HG03342 (cell line): ENCODE measurements at regions not wholly inside any gene's neighbourhood (a gene's known extent, or its start where the extent isn't known, plus 50 kb on each side); places are given as distances from the start of the nearest gene placed in this dataset.
"Not testable (repeated sequence)": the region's sequence is repeated elsewhere in the genome, so short reads cannot be mapped to it uniquely, and the experiment has no call there.

Source experiments
- ATAC-seq: cut with Tn5 transposase; IDR thresholded peaks from one replicate; pipeline ENCODE4 v1.9.1; 2021; ENCODE audit warnings: mild to moderate bottlenecking, moderate library complexity; ENCODE audit not compliant: unreplicated experiment

DNA sequence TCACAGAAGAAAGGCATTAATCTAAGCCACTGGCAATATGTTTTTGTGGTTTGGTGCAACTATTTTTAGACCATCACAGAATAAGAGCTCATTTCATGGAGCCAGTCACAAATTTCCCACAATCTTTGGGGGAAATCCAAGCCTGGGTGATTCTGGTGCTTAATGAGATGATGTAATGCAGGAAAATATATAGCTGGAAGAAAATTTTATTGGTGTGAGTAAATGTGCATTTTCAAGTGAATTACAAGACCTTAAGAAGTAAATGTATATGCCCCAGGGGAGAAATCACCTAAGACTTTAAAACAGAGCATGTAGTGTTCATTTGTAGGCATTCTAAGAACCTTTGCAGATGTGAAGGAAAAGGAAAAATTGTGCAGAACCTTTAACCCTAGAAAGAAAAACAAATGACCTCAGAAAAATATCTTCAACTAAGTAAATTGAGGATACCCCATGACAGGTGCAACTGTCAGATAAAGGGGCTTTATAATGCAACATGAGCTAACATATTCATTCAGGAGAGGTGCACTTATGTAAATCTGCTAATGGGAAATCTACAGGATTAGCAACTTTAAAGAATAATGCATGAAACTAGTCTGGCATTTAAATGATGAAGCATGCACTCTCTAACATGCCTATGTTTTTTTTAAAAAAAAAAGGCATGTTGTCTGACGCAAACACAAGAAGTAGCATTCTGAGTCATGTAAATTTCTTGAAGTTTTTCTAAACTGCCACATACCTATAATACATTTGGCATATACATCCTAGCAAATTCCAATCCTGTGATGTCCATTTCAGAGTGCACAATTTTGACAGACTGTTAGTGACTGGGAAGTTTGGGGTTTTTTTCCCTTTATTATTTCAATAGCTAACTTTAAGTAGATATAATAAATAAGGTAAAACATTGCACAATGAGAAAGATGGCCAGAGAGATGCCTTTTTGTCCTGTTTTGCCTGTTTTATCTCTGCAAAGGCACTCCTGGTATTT lies 105.1 kb downstream of the MEX3B start:
- no peak for ATAC-seq

DNA sequence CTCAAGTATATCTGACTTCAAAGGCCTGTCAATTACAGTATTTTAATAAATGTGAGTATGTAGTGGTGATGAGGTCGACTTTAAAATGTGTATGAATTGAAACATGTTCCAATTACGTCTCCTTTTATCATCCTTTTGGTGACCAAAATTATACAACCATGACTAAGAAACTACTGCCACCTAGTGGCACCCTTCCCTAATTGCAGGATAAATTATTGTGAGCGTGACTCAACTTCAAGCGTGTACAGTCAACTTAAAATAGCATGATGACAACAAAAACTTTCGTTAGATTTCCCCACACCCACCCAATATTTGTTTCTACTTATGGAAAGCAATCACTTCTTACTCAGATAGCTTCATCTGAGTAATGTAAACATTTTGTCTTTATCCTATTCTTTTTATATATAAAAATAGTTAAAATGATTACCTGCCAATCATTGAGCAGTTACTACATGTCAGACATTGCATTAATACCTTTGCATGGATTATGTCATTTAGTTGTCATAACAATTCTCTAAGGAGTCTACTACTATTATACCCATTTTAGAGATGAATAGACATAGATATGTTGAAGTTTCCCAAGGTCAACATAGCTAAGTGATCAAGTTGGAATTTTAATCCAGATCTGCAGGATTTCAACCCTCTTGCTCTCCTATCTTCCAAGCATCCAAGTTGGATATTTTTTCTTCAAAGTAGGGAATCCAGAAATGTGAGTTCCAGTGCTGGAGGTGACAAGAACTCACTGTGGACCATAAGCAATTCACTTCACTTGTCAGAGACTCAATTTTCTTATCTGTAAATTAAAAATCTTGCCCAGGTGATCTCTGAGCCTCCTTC lies 106.0 kb downstream of the MEX3B start:
- no peak for ATAC-seq

DNA sequence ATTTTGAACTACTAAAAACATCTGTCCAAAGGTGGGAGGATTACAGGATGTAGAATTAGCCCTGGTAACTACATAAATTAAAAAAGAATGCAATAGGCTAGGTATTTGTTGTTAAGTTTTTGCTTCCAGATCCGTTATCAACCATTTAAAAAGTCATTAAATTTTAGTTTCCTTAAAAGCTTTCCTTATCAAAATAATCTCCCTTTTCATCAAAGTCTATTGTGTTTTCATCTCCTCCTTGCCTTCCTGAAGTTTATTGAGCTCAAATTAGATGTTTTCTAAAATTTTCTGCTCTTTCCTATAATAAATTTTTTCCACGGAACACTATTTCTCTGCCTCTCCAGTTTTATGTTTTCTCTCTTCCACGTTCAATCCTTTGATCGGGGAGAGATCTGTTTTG lies 108.6 kb downstream of the MEX3B start:
- ATAC-seq, result no peak

DNA sequence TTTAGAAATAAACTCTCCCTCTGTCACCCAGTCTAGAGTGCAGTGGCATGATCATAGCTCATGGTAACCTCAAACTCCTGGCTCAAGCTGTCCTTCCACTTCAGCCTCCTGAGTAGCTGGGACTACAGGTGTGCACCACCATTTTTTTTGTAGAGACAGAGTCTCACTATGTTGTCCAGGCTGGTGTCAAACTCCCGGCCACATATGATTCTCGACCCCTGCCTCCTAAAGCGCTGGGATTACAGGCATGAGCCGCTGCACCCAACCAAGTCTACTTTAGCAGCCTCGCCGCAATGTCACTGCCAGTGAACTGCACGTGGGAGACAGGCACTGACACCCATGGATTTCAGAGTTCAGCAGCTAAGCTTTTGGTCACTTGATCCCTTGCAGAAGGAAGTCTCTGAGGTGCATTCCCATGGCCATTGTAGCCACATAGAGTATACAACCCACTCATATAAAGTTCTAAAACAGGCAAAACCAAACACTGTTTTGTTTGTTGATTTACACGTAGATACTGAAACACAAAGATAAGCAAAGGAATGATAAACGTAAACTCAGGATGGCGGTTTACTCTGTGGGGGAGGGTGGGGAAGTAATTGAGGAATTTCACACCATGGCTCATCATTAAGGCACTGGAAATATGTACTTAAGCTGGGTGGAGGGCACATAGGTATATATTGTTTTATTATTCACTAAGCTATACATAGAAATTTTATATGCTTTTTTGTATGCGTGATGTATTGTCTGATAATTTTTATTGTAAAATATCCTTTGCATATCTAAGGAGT lies 115.0 kb downstream of the MEX3B start:
- ATAC-seq, result no peak

DNA sequence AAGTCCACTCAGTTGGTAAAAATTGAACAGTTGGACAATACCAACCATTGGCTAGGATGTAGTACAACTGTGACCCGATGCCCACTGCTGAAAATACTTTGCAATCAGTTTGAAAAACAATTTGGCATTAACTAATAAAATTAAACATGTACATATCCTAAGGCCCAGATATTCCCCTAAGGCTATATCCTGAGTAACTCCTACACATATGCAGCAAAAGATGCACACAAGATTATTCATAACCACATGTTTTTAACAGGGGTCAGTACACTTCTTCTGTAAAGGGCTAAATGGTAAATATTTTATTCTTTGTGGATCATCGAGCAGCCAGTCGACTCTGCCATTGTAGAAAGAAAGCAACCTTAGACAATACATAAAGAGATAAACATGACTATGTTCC lies 116.3 kb downstream of the MEX3B start:
- no peak for ATAC-seq

DNA sequence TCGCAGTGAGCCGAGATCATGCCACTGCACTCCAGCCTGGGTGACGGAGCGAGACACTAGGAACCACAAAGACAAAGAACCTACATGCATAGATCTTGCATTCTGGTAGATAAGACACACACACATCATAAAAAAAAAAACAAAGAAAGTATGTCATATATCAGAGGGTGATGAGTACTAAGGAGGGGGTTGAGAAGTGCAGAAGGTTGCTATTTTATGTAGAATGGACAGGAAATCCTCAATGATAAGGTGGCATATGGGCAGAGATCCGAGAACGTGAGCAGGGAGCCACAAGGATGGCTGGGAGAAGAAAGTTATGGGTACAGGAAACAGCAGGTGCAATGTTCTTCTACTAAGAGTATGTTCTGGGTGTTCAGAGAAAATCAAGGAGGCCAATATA lies 118.8 kb downstream of the MEX3B start:
- ATAC-seq, result no peak

DNA sequence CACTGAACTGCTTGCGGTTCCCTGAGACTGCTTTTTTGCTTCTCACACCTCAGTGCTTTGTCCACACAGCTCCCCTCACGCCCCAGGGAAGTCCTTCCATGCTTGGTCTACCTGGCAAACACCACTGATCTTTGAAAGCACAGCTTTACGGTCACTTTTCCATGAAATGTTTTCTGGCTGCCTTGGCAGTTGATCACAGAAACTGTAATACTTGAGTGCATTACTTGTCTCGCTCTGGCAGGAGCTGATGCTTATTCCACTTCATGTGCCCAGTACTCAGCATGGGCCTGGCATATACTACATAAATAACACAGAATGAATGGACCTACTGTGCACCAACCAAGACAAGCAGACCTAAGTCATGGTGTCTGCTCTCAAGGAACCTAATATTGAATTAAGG lies 121.1 kb downstream of the MEX3B start:
- ATAC-seq, result no peak

DNA sequence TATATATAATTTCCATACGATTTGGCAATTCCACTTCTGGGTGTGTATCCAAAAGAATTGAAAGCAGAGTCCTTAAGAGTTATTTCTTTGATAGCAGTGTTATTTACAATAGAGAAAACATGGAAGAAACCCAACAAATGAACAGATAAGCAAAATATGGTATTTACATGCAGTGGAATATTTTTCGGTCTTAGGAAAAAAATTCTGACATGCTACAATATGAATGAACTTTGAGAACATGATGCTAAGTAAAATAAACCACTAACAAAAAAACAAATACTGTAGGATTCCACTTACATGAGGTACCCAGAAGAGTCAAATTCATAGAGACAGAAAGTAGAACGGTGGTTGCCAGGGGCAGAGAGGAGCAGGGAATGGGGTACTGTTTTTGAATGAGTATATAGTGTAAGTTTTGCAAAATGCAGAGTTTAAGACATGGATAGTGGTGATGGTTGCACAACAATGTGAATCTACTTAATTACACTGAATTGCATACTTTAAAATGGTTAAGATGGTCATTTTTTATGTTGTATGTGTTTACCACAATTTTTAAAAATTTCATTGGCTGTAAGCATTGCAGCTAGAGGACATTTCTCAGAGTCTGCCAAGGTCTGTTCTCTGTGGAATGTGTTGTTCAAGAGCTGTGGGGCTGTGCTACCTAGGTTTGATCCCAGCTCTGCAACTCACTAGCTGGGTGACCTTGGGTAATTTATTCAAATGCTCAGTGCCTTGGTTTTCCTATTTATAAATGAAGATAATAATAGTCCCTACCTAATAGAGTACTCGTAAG lies 122.1 kb downstream of the MEX3B start:
- no peak for ATAC-seq

DNA sequence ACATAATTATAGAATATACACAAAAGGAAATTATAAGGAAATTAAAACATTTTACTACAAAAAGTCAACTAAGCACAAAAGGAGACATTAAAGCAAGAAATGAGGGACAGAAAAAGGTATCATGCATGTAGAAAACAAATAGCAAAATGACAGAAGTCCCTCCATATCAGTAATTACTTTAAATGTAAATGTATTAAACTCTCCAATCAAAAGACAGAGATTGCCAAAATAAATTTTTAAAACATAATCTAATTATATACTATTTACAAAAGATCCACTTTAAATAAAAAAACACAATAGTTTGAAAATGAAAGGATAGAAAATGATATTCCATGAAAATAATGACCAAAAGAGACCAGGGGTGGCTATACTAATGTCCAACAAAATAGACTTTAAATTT lies 123.7 kb downstream of the MEX3B start:
- ATAC-seq, result no peak

DNA sequence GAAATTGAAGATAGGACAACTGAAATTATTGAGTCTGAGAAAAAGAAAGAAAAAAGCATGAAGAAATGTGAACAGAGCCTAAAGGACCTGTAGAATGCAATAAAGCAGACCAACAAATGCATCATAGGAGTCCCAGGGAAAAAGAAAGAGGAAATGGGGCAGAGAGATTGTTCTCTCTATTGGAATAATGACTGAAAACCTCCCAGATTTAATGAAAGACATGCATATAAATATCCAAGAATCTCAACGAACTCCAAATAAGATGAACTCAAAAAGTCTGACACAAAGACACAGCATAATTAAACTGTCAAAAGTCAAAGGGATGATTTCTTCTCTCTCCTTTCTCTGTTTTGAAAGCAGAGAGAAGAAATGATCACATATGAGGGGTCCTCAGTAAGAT lies 124.7 kb downstream of the MEX3B start:
- no peak for ATAC-seq

DNA sequence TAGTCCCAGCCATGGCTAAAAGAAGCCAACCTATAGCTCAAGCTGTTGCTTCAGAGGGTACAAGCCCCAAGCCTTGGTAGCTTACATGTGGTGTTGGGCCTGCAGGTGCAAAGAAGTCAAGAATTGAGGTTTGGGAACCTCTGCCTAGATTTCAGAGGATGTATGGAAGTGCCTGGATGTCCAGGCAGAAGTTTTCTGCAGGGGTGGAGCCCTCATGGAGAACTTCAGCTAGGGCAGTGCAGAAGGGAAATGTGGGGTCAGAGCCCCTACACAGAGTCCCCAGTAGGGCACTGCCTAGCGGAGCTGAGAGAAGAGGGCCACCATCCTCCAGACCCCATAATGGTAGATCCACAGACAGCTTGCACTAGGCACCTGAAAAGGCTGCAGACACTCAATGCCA lies 127.1 kb downstream of the MEX3B start:
- not testable (repeated sequence) for ATAC-seq

DNA sequence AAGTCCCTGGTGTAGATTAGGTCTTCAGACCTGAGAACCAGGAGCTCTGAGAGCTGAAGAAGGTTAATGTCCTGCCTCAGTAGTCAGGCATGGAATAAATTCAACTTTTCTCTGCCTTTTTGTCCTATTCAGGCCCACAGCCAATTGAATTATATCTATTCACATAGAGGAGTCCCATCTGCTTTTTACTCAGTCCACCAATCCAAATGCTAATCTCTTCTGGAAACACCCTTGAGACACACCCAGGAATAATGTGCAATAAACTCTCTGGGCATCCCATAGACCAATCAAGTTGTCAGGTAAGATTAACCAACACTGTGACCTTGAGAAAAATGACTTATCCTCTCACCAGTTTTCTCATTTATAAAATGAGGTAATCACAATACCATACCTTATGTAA lies 129.4 kb downstream of the MEX3B start:
- ATAC-seq, result no peak

DNA sequence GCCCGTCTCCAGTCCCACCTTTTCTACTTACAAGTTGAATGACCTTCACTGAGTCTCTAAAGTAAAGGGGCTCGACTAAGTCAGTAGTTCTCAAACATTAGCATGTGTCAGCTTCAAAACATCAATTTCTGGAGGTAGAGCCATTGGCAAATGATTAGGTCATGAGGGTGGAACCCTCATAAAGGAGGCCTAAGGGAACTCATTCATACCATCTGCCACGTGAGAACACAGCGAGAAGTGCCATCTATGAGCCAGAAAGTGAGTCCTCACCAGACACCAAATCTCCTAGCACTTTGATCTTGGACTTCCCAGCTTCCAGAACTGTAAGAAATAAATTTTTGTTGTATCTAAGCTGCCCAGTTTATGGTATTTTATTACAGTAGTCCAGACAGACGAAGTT lies 129.8 kb downstream of the MEX3B start:
- no peak for ATAC-seq

DNA sequence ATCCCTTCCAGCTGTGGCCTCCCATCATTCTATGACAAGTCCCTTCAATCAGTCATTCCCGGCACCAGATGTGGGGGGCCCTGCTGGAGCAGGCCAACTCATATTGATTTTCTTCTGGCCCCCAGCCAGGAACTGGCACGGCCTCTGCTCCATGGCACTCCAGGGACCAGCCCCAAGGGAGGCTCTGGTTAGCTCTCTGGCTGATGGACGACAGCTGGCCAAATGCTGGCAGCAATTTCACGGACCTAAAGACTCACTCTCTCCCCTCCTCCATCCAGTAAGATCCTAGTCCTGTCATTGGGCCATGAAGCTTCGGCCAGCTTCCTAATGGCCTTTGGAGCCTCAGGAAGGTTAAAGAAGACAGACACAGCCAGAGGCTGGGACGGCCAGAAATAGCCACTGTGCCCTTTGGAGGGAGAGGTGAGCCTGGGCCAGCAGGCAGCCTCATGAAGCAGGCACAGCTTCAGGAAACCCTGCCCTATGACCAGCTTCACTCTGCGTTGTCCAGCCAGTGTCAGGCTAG lies 131.0 kb downstream of the MEX3B start:
- ATAC-seq, result no peak

DNA sequence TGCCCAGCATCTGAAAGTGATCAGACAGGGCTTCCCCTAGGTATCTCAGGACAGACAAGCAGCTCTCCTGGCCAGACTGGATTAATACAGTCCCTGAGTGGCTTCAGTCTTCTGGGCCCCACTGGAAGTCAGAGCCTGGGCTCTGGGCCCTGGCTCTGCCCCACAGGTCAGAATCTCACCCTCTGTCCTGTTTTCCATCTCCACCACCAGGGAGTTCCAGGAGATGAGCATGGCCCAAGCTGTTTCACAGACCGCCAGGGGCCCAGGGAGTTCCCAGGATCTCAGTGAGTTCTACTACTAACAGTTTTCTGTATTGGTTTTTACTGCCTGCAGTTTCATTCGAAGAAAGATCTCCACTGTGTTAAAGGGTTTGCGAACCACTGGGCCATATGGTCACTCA lies 131.5 kb downstream of the MEX3B start:
- ATAC-seq, result no peak

DNA sequence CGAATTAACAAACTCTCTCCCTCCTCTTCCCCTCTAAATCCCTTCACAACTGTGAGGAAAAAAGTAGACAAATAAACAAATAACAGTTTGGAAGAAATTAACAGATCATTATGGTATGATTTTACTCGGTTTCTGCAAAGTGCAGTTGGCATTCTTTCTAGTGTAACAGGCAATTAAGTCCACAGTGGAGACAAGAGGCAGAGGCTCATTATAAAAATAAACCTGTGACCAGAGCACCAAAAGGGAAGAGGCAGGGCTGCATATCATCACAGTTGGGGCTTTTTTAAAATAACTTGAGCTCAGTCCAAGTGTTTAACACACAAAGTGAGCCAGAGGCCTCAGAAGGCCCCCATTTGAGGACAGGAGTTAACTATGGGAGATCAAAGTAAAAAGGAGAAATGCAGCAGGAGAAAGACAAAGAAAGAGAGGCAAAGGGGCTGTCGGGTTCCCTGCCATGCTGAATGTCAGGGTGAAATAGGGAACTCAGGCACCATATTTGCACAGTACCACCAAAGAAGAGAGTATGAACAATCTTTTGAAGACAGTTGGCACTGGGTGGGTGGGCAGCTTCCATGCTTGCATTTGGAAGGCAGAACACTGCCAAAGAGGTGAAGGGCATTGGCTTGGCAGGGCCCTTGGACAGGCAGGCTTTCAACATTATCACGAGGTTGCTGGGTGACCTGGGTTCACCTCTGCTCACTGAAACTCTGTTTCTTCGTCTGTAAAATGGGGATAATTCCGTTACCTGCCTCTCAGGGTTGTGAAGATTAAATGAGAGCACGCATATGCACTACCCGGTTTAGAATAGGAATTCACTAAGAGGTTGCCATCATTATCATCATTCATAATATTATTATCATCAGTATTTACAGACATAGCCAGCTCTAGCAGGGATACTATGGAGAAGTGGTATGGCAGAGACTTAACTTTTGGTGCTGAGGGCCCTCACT lies 134.5 kb downstream of the MEX3B start:
- no peak for ATAC-seq

DNA sequence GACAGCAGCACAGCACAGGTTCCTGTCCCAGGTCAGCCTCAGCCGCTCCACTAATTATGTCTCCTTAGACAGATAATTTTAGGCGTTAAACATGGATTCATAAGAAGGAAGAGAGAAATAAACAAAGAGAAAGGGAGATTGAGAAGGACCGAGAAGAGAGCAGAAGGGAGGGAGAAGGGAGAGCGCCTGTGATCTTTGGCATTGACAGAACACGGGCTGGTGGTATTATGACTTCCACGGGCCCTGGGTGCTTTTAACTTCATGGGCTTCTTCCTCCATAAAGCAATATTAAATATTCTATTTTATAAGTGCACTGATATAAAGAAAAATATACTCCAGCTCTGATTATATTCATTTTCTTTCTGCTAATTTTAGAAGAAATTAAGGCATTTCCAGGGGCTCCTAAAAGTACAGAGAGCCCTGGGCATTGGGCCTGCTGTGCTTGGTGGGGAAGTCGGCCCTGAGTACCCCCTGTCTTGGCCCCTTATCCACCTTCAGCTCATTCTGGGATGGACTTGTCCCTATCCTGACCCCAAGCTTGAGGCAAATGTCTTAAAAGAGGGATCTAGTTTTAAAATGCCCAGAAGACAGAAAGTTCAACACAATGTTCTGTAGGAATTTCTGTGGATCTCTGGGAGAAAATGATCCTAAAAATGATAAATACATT lies 135.3 kb downstream of the MEX3B start:
- no peak for ATAC-seq

DNA sequence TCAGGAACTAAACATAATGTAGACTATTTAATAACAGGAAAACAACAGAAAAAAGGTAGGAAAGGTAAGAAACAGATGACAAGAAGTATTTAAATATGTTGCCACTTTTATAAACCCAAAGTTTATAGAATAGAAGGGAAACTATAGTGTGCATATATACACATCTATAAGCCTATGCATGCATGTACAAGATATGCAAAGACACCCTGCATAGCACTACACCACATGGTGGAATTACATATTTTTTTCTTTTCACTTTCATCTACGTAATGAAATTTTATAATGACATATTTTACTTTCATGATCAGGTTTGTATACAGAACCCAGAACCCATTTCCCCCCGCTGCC lies 136.8 kb downstream of the MEX3B start:
- no peak for ATAC-seq

DNA sequence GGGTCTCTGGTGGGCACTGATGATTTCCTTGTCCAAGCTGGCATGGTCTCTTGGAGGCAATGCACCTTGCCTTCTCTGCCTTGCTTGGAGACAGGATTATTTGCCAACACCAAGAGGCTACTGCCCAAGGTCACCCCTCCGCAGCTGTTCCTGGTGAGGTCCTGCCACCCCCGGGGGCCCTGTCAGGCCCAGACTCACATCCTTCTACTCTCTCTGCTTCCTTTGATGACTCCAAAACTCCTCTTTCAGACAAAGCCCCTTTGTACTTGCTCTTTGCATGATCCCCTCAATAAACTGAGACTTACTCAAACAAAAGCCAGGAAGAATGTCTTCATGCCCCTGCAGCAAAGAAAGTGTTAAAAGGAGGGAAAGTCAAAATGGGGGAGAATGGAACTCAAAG lies 137.7 kb downstream of the MEX3B start:
- ATAC-seq, result no peak
